Breast epithelium (tissue), 3 donors: ENCODE measurements at regions not wholly inside any gene's neighbourhood (a gene's known extent, or its start where the extent isn't known, plus 50 kb on each side); places are given as distances from the start of the nearest gene placed in this dataset.

ENCODE experiments used
- POLR2A ChIP-seq: fragments of 450-650 bp; IDR thresholded peaks from one replicate; pipeline ENCODE4 v1.6.1; 2016; ENCODE audit warnings: antibody characterized with exemption, mild to moderate bottlenecking, moderate library complexity
- POLR2AphosphoS5 ChIP-seq, 3 donors: sonication (generic); formaldehyde crosslinking; IDR thresholded peaks; one replicate each; pipeline ENCODE4 v1.6.1; 2017; ENCODE audit warnings: antibody characterized with exemption in 3 of 3
- TF ChIP-seq, protein P1 (sequence below), 3 donors: fragments of 450-650 bp; IDR thresholded peaks; one replicate each; pipeline ENCODE4 v1.5.1; 2016 to 2017; ENCODE audit warnings: antibody characterized with exemption in 3 of 3, mild to moderate bottlenecking in 3 of 3, moderate library complexity in 3 of 3

DNA sequence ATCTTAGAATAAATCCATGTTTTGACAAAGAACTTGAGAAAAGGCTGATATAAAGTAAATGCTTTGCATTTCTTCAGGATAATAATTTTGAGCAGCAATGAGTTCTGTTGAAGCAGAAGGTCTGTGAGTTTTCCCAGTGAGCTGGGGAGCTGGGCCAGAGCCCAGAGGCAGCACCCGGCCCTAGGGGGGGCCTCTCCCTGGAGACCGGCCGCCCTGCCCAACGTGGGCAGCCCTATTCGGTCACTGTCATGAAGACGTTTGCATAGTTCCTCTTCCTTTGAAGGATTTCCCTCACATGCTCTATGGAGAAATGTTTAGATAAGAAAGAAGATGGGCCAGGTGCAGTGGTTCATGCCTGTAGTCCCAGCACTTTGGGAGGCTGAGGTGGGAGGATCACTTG lies 404.8 kb downstream of the THBS2 start:
- TF ChIP-seq, protein P1, sequence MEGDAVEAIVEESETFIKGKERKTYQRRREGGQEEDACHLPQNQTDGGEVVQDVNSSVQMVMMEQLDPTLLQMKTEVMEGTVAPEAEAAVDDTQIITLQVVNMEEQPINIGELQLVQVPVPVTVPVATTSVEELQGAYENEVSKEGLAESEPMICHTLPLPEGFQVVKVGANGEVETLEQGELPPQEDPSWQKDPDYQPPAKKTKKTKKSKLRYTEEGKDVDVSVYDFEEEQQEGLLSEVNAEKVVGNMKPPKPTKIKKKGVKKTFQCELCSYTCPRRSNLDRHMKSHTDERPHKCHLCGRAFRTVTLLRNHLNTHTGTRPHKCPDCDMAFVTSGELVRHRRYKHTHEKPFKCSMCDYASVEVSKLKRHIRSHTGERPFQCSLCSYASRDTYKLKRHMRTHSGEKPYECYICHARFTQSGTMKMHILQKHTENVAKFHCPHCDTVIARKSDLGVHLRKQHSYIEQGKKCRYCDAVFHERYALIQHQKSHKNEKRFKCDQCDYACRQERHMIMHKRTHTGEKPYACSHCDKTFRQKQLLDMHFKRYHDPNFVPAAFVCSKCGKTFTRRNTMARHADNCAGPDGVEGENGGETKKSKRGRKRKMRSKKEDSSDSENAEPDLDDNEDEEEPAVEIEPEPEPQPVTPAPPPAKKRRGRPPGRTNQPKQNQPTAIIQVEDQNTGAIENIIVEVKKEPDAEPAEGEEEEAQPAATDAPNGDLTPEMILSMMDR (IDR thresholded peaks at IDR 0.05), result no peak
- TF ChIP-seq POLR2AphosphoS5 (IDR thresholded peaks at IDR 0.05), result no peak
- TF ChIP-seq POLR2A, result no peak
